ENCODE measurements at regions not wholly inside any gene's neighbourhood (a gene's known extent, or its start where the extent isn't known, plus 50 kb on each side); places are given as distances from the start of the nearest gene placed in this dataset.
"Not testable (repeated sequence)": the region's sequence is repeated elsewhere in the genome, so short reads cannot be mapped to it uniquely, and the experiment has no call there.

DNA sequence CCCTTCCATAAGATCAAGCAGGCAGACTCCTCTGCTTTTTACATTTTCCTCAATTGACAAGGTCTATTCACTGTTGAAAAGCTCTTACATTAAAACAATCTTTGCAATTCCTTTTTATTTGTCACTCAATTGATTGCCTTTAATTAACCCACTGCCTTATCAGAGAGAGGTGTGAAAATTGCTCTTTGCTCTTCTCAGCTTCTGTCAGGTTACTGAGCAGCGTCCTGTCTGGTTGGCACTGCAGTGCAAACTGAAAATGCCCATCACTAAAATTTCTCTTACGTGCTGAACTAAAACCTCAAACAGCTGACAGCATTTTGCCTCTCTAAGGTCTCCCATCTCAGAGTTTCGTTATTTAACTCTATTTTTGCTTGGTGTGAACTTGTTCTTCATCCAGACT lies 504.1 kb upstream of the ATXN7L3B start:
- no peak for DNase-seq
- no peaks in the 10 kb centered on the region for H3K27me3 ChIP-seq
- H3K36me3 ChIP-seq: no peaks in the 10 kb centered on the region
- H3K27ac ChIP-seq: no peak overlapping the region
- TF ChIP-seq, protein P1, sequence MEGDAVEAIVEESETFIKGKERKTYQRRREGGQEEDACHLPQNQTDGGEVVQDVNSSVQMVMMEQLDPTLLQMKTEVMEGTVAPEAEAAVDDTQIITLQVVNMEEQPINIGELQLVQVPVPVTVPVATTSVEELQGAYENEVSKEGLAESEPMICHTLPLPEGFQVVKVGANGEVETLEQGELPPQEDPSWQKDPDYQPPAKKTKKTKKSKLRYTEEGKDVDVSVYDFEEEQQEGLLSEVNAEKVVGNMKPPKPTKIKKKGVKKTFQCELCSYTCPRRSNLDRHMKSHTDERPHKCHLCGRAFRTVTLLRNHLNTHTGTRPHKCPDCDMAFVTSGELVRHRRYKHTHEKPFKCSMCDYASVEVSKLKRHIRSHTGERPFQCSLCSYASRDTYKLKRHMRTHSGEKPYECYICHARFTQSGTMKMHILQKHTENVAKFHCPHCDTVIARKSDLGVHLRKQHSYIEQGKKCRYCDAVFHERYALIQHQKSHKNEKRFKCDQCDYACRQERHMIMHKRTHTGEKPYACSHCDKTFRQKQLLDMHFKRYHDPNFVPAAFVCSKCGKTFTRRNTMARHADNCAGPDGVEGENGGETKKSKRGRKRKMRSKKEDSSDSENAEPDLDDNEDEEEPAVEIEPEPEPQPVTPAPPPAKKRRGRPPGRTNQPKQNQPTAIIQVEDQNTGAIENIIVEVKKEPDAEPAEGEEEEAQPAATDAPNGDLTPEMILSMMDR (IDR thresholded peaks at IDR 0.05): no peak
- H3K4me3 ChIP-seq: no peak overlapping the region
- intact Hi-C loops (cut with DNase I; ENCODE audit: low total_unique reads): no loop called here
- H3K9me3 ChIP-seq: peaks cover 0 to 3% (median 0%) of the 10 kb centered on the region in 3 donors
- no peaks in the 10 kb centered on the region for H3K4me1 ChIP-seq

DNA sequence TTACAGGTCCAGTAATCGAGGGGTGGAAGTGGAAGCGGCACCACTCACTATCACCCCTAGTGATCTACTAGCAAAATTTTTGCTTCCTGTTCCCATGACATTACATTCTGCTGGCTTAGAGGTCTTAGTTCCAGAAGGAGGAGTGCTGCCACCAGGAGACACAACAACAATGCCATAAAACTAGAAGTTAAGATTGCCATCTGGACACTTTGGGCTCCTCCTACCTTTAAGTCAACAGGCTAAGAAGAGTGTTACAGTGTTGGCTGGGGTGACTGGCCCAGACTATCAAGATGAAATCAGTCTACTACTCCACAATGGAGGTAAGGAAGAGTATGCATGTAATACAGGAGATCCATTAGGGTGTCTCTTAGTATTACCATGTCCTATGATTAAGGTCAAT lies 498.5 kb upstream of the ATXN7L3B start:
- DNase-seq; H3K27ac ChIP-seq; H3K9me3 ChIP-seq; H3K36me3 ChIP-seq; intact Hi-C loops (cut with DNase I; ENCODE audit: low total_unique reads); H3K4me1 ChIP-seq; H3K4me3 ChIP-seq; H3K27me3 ChIP-seq: not testable (repeated sequence)

DNA sequence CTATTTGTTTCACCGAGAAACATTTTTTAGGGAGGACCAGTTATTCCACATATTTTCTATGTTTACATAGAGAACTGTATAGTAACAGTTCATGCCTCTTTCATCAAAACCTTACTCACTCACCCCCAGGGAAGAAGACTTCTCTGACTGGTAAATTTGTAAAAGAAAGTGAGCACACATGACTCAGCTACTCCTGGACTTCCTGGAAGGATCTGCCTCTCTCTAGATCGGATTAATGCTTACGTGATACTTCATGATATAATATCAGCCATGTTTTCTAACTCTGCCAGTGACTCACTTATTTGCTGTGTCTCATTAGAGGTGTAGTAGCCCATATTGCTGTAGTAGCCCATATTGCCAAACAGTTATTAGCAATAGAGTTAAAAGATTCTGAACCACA lies 494.3 kb upstream of the ATXN7L3B start:
- no peak for DNase-seq
- no peaks in the 10 kb centered on the region for H3K36me3 ChIP-seq
- intact Hi-C loops (cut with DNase I; ENCODE audit: low total_unique reads): no loop called here
- TF ChIP-seq, protein P1 (IDR thresholded peaks at IDR 0.05): no peak
- no peak overlapping the region for H3K27ac ChIP-seq
- no peaks in the 10 kb centered on the region for H3K27me3 ChIP-seq
- no peak overlapping the region for H3K4me3 ChIP-seq
- H3K9me3 ChIP-seq: no peaks in the 10 kb centered on the region
- no peaks in the 10 kb centered on the region for H3K4me1 ChIP-seq

DNA sequence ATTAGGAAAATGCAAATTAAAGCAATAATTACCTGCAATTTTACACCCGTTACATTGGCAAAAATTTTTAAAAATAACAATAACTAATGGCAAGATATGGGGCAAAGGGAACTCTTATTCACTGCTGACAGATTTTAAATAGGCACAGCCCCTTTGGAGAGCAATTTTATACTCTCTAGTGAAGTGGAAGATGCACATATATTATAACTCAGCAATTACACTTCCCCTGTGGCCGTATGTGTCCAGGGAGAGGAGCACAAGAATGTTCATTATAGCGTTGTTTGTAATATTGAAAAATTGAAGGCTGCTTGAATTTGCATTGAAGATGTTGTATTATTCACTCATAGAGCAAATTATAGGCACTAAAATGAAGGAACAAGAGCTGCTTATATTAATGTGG lies 488.3 kb upstream of the ATXN7L3B start:
- DNase-seq: no peak
- Histone ChIP-seq H3K27me3 (no peaks in the 10 kb centered on the region), H3K27ac (no peak overlapping the region), H3K9me3 (no peaks in the 10 kb centered on the region), H3K4me3 (no peak overlapping the region), H3K4me1 (no peaks in the 10 kb centered on the region), H3K36me3 (no peaks in the 10 kb centered on the region)
- TF ChIP-seq, protein P1 (IDR thresholded peaks at IDR 0.05): no peak
- intact Hi-C loops (cut with DNase I; ENCODE audit: low total_unique reads): no loop called here

DNA sequence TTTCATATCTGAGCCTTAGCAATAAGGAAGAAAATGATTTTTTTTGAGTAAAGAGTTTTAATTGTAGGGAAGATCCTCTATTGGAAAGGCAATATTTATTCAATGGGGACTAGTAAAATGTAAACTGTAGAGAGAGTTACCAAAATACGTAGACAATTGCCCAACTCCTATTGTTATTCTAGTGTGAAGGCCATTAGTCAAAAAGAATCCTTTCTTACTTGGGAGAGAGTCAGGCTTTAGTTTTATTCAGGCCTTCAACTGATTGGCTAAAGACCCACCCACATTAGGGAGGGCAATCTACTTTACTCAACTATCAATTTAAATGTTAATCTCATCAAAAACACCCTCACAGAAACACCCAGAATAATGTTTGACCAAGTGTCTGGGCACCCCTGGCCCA lies 485.8 kb upstream of the ATXN7L3B start:
- H3K27ac ChIP-seq: no peak overlapping the region
- H3K36me3 ChIP-seq: no peaks in the 10 kb centered on the region
- intact Hi-C loops (cut with DNase I; ENCODE audit: low total_unique reads): no loop called here
- TF ChIP-seq, protein P1 (IDR thresholded peaks at IDR 0.05): no peak
- DNase-seq: no peak
- no peaks in the 10 kb centered on the region for H3K27me3 ChIP-seq
- H3K9me3 ChIP-seq: no peaks in the 10 kb centered on the region
- H3K4me1 ChIP-seq: no peaks in the 10 kb centered on the region
- no peak overlapping the region for H3K4me3 ChIP-seq

DNA sequence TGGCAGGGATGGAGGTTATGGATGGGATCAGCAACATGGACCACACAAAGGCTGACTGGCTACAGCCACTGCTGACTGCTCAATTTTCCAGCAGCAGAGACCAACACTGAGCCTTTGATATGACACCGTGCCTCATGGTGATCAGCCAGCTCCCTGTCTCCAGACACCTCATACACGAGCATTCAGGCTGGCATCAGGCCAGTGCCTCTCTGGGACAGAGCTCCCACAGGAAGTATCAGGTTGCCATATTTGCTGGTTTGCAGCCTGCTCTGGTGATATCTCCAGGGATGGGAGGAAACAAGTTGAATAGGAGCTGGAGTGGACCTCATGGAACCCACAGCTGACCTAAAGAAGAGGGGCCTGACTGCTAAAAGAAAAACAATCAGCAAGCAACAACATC lies 471.2 kb upstream of the ATXN7L3B start:
- DNase-seq: no peak
- Histone ChIP-seq H3K27ac (no peak overlapping the region), H3K4me3 (no peak overlapping the region), H3K27me3 (no peaks in the 10 kb centered on the region), H3K9me3 (no peaks in the 10 kb centered on the region), H3K4me1 (no peaks in the 10 kb centered on the region), H3K36me3 (no peaks in the 10 kb centered on the region)
- intact Hi-C loops (cut with DNase I; ENCODE audit: low total_unique reads): no loop called here
- TF ChIP-seq, protein P1 (IDR thresholded peaks at IDR 0.05): no peak
